Subcutaneous abdominal adipose tissue (tissue), 5 donors: ENCODE measurements at regions not wholly inside any gene's neighbourhood (a gene's known extent, or its start where the extent isn't known, plus 50 kb on each side); places are given as distances from the start of the nearest gene placed in this dataset.

Experiments
- H3K27ac ChIP-seq: one replicate; pipeline ENCODE4 v1.7.0; 2013; ENCODE audit warnings: low read depth, mild to moderate bottlenecking, inconsistent platforms, low read length, moderate library complexity
- H3K27me3 ChIP-seq, 5 donors: one replicate each; pipeline ENCODE4 v1.7.0; 2013; ENCODE audit warnings: low read length in 5 of 5, inconsistent platforms in 1 of 5; ENCODE audit not compliant: control insufficient read depth in 5 of 5, insufficient read depth in 4 of 5
- H3K36me3 ChIP-seq, 5 donors: one replicate each; pipeline ENCODE4 v1.7.0; 2013; ENCODE audit warnings: low read length in 5 of 5; ENCODE audit not compliant: control insufficient read depth in 5 of 5, insufficient read depth in 5 of 5
- H3K4me1 ChIP-seq, 5 donors: one replicate each; pipeline ENCODE4 v1.7.0; 2013; ENCODE audit warnings: low read length in 5 of 5, mild to moderate bottlenecking in 3 of 5, moderate library complexity in 1 of 5; ENCODE audit not compliant: control insufficient read depth in 5 of 5, insufficient read depth in 5 of 5
- H3K4me3 ChIP-seq, 5 donors: one replicate each; pipeline ENCODE4 v1.7.0; 2013; ENCODE audit warnings: low read length in 5 of 5, low read depth in 1 of 5
- H3K9ac ChIP-seq, 5 donors: one replicate each; pipeline ENCODE4 v1.7.0; 2013; ENCODE audit warnings: low read length in 5 of 5, mild to moderate bottlenecking in 4 of 5, moderate library complexity in 3 of 5
- H3K9me3 ChIP-seq, 5 donors: one replicate each; pipeline ENCODE4 v1.7.0; 2013; ENCODE audit warnings: low read length in 5 of 5; ENCODE audit not compliant: control insufficient read depth in 5 of 5
- donor health status: healthy.
- donor health status: healthy.
- donor health status: healthy.
- donor health status: healthy.
- donor health status: healthy.

GRCh38 chr1:103941086-103941485 is 191.4 kb downstream of the AMY1C start:
- Histone ChIP-seq H3K36me3 (no peaks in the 10 kb centered on the region), H3K9ac (no peak overlapping the region), H3K27ac (no peak overlapping the region), H3K4me1 (no peaks in the 10 kb centered on the region), H3K9me3 (no peaks in the 10 kb centered on the region), H3K27me3 (no peaks in the 10 kb centered on the region), H3K4me3 (no peak overlapping the region)

- Histone ChIP-seq H3K4me1 (no peaks in the 10 kb centered on the region), H3K27me3 (no peaks in the 10 kb centered on the region), H3K36me3 (no peaks in the 10 kb centered on the region), H3K27ac (no peak overlapping the region), H3K9ac (no peak overlapping the region), H3K4me3 (no peak overlapping the region), H3K9me3 (no peaks in the 10 kb centered on the region)
Observed at GRCh38 chr1:103942029-103942428, 192.3 kb downstream of the AMY1C start.

- Histone ChIP-seq H3K27me3 (no peaks in the 10 kb centered on the region), H3K36me3 (no peaks in the 10 kb centered on the region), H3K4me3 (no peak overlapping the region), H3K4me1 (no peaks in the 10 kb centered on the region), H3K27ac (no peak overlapping the region), H3K9me3 (no peaks in the 10 kb centered on the region), H3K9ac (no peak overlapping the region)
Observed at GRCh38 chr1:103945774-103946173, 196.1 kb downstream of the AMY1C start.

- H3K27me3 ChIP-seq, result no peaks in the 10 kb centered on the region
- H3K27ac ChIP-seq, result no peak overlapping the region
- H3K36me3 ChIP-seq, result no peaks in the 10 kb centered on the region
- no peak overlapping the region for H3K9ac ChIP-seq
- H3K4me3 ChIP-seq, result no peak overlapping the region
- no peaks in the 10 kb centered on the region for H3K9me3 ChIP-seq
- H3K4me1 ChIP-seq, result no peaks in the 10 kb centered on the region
Observed at GRCh38 chr1:103948526-103948925, 198.8 kb downstream of the AMY1C start.

- Histone ChIP-seq H3K27me3 (no peaks in the 10 kb centered on the region), H3K36me3 (no peaks in the 10 kb centered on the region), H3K4me1 (no peaks in the 10 kb centered on the region), H3K4me3 (no peak overlapping the region), H3K9ac (no peak overlapping the region), H3K9me3 (no peaks in the 10 kb centered on the region), H3K27ac (no peak overlapping the region)
Observed at GRCh38 chr1:103949779-103950178, 200.1 kb downstream of the AMY1C start.

GRCh38 chr1:103953386-103953785 is 203.7 kb downstream of the AMY1C start:
- Histone ChIP-seq H3K27ac (no peak overlapping the region), H3K4me3 (no peak overlapping the region), H3K36me3 (no peaks in the 10 kb centered on the region), H3K9me3 (no peaks in the 10 kb centered on the region), H3K4me1 (no peaks in the 10 kb centered on the region), H3K9ac (no peak overlapping the region), H3K27me3 (no peaks in the 10 kb centered on the region)

GRCh38 chr1:103958699-103959098 is 209.0 kb downstream of the AMY1C start:
- H3K27ac ChIP-seq, result no peak overlapping the region
- H3K9ac ChIP-seq, result no peak overlapping the region
- H3K36me3 ChIP-seq, result no peaks in the 10 kb centered on the region
- H3K9me3 ChIP-seq, result peaks cover 0 to 15% (median 11%) of the 10 kb centered on the region in 5 donors
- no peaks in the 10 kb centered on the region for H3K27me3 ChIP-seq
- H3K4me1 ChIP-seq, result no peaks in the 10 kb centered on the region
- no peak overlapping the region for H3K4me3 ChIP-seq

GRCh38 chr1:103959565-103959964 is 209.9 kb downstream of the AMY1C start:
- Histone ChIP-seq H3K27ac (no peak overlapping the region), H3K4me3 (no peak overlapping the region), H3K9me3 (peaks cover 0 to 15% (median 11%) of the 10 kb centered on the region in 5 donors), H3K4me1 (no peaks in the 10 kb centered on the region), H3K36me3 (no peaks in the 10 kb centered on the region), H3K9ac (no peak overlapping the region), H3K27me3 (no peaks in the 10 kb centered on the region)

GRCh38 chr1:103960045-103960444 is 210.3 kb downstream of the AMY1C start:
- Histone ChIP-seq H3K4me1 (no peaks in the 10 kb centered on the region), H3K36me3 (no peaks in the 10 kb centered on the region), H3K4me3 (no peak overlapping the region), H3K9ac (no peak overlapping the region), H3K27ac (no peak overlapping the region), H3K27me3 (no peaks in the 10 kb centered on the region), H3K9me3 (peaks cover 0 to 15% (median 11%) of the 10 kb centered on the region in 5 donors)

GRCh38 chr1:103960710-103961109 is 211.0 kb downstream of the AMY1C start:
- Histone ChIP-seq H3K9ac (no peak overlapping the region), H3K4me1 (no peaks in the 10 kb centered on the region), H3K36me3 (no peaks in the 10 kb centered on the region), H3K27ac (no peak overlapping the region), H3K4me3 (no peak overlapping the region), H3K27me3 (no peaks in the 10 kb centered on the region), H3K9me3 (peaks cover 0 to 15% (median 11%) of the 10 kb centered on the region in 5 donors)

GRCh38 chr1:103986792-103987191 is 237.1 kb downstream of the AMY1C start:
- no peaks in the 10 kb centered on the region for H3K27me3 ChIP-seq
- H3K4me1 ChIP-seq, result peaks cover 0 to 6% (median 0%) of the 10 kb centered on the region in 5 donors
- no peak overlapping the region for H3K27ac ChIP-seq
- H3K4me3 ChIP-seq, result no peak overlapping the region
- H3K9ac ChIP-seq, result no peak overlapping the region
- no peaks in the 10 kb centered on the region for H3K36me3 ChIP-seq
- no peaks in the 10 kb centered on the region for H3K9me3 ChIP-seq
